Progenitor cell of endocrine pancreas (in vitro differentiated cells): ENCODE measurements at regions not wholly inside any gene's neighbourhood (a gene's known extent, or its start where the extent isn't known, plus 50 kb on each side); places are given as distances from the start of the nearest gene placed in this dataset.

Source experiments
- DNase-seq: peaks from one replicate; pipeline ENCODE4 v3.0.0; 2021; ENCODE audit warnings: low spot score; ENCODE audit not compliant: unreplicated experiment
- H3K27ac Mint-ChIP-seq: 2 replicates; pipeline ENCODE4 v1.8.0; 2021; ENCODE audit warnings: mild to moderate bottlenecking, moderate library complexity, mixed read lengths
- H3K27me3 Mint-ChIP-seq: 2 replicates; pipeline ENCODE4 v1.8.0; 2021; ENCODE audit warnings: mixed read lengths
- H3K36me3 Mint-ChIP-seq: 2 replicates; pipeline ENCODE4 v1.8.0; 2022; ENCODE audit warnings: mixed read lengths; ENCODE audit not compliant: insufficient read depth
- H3K4me1 Mint-ChIP-seq: 2 replicates; pipeline ENCODE4 v1.8.0; 2021; ENCODE audit warnings: low read depth, mixed read lengths
- H3K4me3 Mint-ChIP-seq: 2 replicates; pipeline ENCODE4 v1.8.0; 2021; ENCODE audit warnings: low read depth, mild to moderate bottlenecking, moderate library complexity, mixed read lengths
- H3K9me3 Mint-ChIP-seq: 2 replicates; pipeline ENCODE4 v1.8.0; 2021; ENCODE audit warnings: low read depth, mixed read lengths
- CTCF ChIP-seq: fragments of 200-600 bp; sonication (generic); IDR thresholded peaks from one replicate; pipeline ENCODE4 v1.5.0; 2021; ENCODE audit warnings: antibody characterized with exemption, mild to moderate bottlenecking; ENCODE audit not compliant: unreplicated experiment

- H3K27ac Mint-ChIP-seq, result no peak overlapping the region
- H3K4me3 Mint-ChIP-seq, result no peak overlapping the region
Measured at GRCh38 chr1:55702064-55702463, 486.9 kb upstream of the USP24 start.

GRCh38 chr1:55700359-55701130 lies 485.4 kb upstream of the USP24 start:
- H3K4me1 Mint-ChIP-seq, result peaks cover 11% of the 10 kb centered on the region
- no peak for DNase-seq
- H3K27ac Mint-ChIP-seq, result no peak overlapping the region
- TF ChIP-seq CTCF, result no peak
- H3K27me3 Mint-ChIP-seq, result peaks cover 50% of the 10 kb centered on the region
- H3K36me3 Mint-ChIP-seq, result no peaks in the 10 kb centered on the region
- no peaks in the 10 kb centered on the region for H3K9me3 Mint-ChIP-seq
- H3K4me3 Mint-ChIP-seq, result no peak overlapping the region

More at GRCh38 chr1:55702064-55702463, 486.9 kb upstream of the USP24 start:
- Mint-ChIP-seq H3K27me3 (peaks cover 43% of the 10 kb centered on the region), H3K9me3 (no peaks in the 10 kb centered on the region), H3K36me3 (no peaks in the 10 kb centered on the region), H3K4me1 (peaks cover 11% of the 10 kb centered on the region)
- no peak for DNase-seq
- peak; percentile 69 for TF ChIP-seq CTCF

DNA sequence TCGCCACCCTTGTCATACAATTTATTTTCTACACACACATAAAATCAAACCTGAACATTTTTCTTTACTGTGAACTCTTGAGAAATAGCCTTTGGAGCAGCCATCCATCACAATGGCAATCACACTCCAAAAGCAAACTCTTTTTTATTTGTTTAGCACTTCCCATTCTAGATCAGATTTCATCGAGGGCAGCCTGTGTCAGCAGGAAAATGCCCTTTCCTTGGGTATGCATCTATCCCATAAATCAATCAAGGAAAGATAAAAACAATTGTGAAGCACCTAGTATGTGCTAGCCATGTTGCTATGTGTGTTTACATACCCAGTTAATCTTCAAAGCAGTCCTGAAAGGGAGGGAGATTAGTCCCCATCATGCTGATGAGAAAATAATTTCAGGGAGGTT lies 484.1 kb upstream of the USP24 start:
- H3K27ac Mint-ChIP-seq, result no peak overlapping the region
- TF ChIP-seq CTCF, result no peak
- DNase-seq, result no peak
- H3K36me3 Mint-ChIP-seq, result no peaks in the 10 kb centered on the region
- no peak overlapping the region for H3K4me3 Mint-ChIP-seq
- no peaks in the 10 kb centered on the region for H3K9me3 Mint-ChIP-seq
- peaks cover 46% of the 10 kb centered on the region for H3K27me3 Mint-ChIP-seq
- H3K4me1 Mint-ChIP-seq, result peaks cover 12% of the 10 kb centered on the region

- Mint-ChIP-seq H3K4me3 (no peak overlapping the region), H3K27me3 (peaks cover 44% of the 10 kb centered on the region), H3K36me3 (no peaks in the 10 kb centered on the region), H3K27ac (no peak overlapping the region), H3K9me3 (no peaks in the 10 kb centered on the region), H3K4me1 (peaks cover 12% of the 10 kb centered on the region)
- TF ChIP-seq CTCF, result no peak
- no peak for DNase-seq
Measured at GRCh38 chr1:55697997-55698535, 482.9 kb upstream of the USP24 start.

DNA sequence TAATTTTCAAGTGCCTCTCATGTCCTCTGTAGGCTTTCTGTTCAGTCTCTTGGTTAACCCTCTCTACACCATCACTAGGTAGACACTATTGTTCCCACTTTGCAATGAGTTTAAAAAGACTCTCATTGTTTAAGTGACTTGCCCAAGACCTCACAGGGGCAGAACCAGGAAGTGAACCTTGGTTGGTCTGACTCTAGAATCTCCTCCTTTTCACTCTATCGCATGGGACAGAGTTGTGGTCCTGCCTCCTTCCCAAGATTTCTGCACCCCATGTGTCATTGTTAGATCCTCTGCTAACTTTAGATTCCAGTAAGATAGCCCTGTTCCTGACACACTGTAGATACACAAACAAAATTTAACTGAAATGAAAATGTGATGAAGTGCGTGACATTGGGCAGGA lies 481.7 kb upstream of the USP24 start:
- Mint-ChIP-seq H3K4me1 (peaks cover 12% of the 10 kb centered on the region), H3K4me3 (no peak overlapping the region), H3K27me3 (peaks cover 46% of the 10 kb centered on the region), H3K9me3 (no peaks in the 10 kb centered on the region), H3K36me3 (no peaks in the 10 kb centered on the region), H3K27ac (no peak overlapping the region)
- DNase-seq, result no peak
- TF ChIP-seq CTCF, result no peak
